H1 (cell line): ENCODE measurements at regions not wholly inside any gene's neighbourhood (a gene's known extent, or its start where the extent isn't known, plus 50 kb on each side); places are given as distances from the start of the nearest gene placed in this dataset.

Experiments used
- ATF2 ChIP-seq: IDR thresholded peaks from 2 replicates; pipeline ENCODE4 v1.6.1; 2012; ENCODE audit warnings: low read length, inconsistent platforms

GRCh38 chr3:8206971-8207617, 294.5 kb upstream of the LMCD1 start (continued):
- TF ChIP-seq ATF2 = no peak
